Stimulated activated naive CD8-positive, alpha-beta T cell treated with anti-CD3 and anti-CD28 coated beads, Interleukin-15, amount 100 ng/mL, for 72 hours (primary cell): ENCODE measurements at regions not wholly inside any gene's neighbourhood (a gene's known extent, or its start where the extent isn't known, plus 50 kb on each side); places are given as distances from the start of the nearest gene placed in this dataset.
"Not testable (repeated sequence)": the region's sequence is repeated elsewhere in the genome, so short reads cannot be mapped to it uniquely, and the experiment has no call there.

Experiments
- ATAC-seq: fragments of 150-1000 bp; cut with Tn5 transposase; 2 replicates; pipeline ENCODE4 v1.10.0; 2021; ENCODE audit warnings: mild to moderate bottlenecking, moderate library complexity
- DNase-seq, 2 donors: peaks; one replicate each; pipeline ENCODE4 v3.0.0; 2021 to 2022
- H3K27ac Mint-ChIP-seq, 2 donors: one replicate each; pipeline ENCODE4 v1.8.0; 2022; ENCODE audit warnings: mild to moderate bottlenecking in 2 of 2, mixed read lengths in 2 of 2, moderate library complexity in 2 of 2
- H3K27me3 Mint-ChIP-seq: one replicate; pipeline ENCODE4 v1.8.0; 2022; ENCODE audit warnings: mixed read lengths
- H3K4me1 Mint-ChIP-seq: one replicate; pipeline ENCODE4 v1.8.0; 2022; ENCODE audit warnings: mild to moderate bottlenecking, mixed read lengths
- H3K4me3 Mint-ChIP-seq, 2 donors: one replicate each; pipeline ENCODE4 v1.8.0; 2022; ENCODE audit warnings: mild to moderate bottlenecking in 2 of 2, mixed read lengths in 2 of 2, moderate library complexity in 1 of 2
- H3K9me3 Mint-ChIP-seq, 2 donors: one replicate each; pipeline ENCODE4 v1.8.0; 2022; ENCODE audit warnings: mixed read lengths in 2 of 2

- Mint-ChIP-seq H3K4me3 (no peak overlapping the region), H3K27ac (no peak overlapping the region), H3K9me3 (peaks cover 0 to 14% of the 10 kb centered on the region in 2 donors), H3K4me1 (no peaks in the 10 kb centered on the region), H3K27me3 (no peaks in the 10 kb centered on the region)
- ATAC-seq: no peak
- no peak for DNase-seq
Observed at GRCh38 chr10:55881588-55881987, 479.5 kb downstream of the ZWINT start.

- Mint-ChIP-seq H3K4me3 (no peak overlapping the region), H3K27me3 (no peaks in the 10 kb centered on the region), H3K9me3 (peaks cover 0 to 12% of the 10 kb centered on the region in 2 donors), H3K4me1 (no peaks in the 10 kb centered on the region), H3K27ac (no peak overlapping the region)
- no peak for DNase-seq
- no peak for ATAC-seq
Observed at GRCh38 chr10:55873485-55873884, 487.6 kb downstream of the ZWINT start.

DNA sequence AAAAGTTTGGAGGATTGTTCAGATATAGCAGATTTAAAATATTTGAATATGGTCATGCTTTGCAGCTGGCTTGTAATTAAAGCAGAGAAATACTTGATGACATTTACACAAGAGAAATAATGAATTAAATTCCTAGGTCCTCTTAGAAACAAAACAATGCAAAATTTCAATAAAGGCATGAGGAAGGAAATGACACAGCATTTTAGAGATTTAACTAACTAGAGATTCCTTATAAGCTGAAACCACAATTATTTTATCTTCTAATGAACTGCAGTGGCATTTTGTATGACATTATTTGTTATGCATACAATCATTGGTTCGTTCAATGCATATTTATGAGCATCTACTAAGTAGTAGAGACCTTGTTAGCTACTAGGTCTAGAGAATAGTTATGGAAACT, 490.9 kb downstream of the ZWINT start:
- DNase-seq: no peak
- H3K27me3 Mint-ChIP-seq: no peaks in the 10 kb centered on the region
- peak overlapping the region in 1 of 2 donors; percentile 58 for H3K27ac Mint-ChIP-seq
- no peak overlapping the region for H3K4me3 Mint-ChIP-seq
- ATAC-seq: no peak
- H3K9me3 Mint-ChIP-seq: peaks cover 0 to 8% of the 10 kb centered on the region in 2 donors
- no peaks in the 10 kb centered on the region for H3K4me1 Mint-ChIP-seq

DNA sequence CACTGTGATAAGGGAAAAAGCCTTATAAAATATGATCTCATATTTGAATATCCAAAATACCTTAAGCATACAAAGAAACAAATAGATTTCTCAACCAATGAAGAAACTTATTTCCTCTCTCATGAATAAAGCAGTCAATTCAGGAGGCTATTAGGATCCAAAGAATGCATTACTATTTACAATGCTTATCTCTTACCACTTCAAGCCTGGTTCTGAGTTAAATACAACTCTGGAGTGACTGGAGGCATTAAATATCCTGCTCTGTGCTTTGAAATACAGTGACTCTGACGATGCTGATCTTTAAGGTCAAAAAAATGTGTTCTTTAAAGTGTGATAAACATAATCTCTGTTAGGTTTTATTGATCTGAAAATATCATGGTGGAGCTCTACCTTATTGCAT, 493.2 kb downstream of the ZWINT start:
- H3K9me3 Mint-ChIP-seq: peaks cover 0 to 8% of the 10 kb centered on the region in 2 donors
- H3K27ac Mint-ChIP-seq: no peak overlapping the region
- ATAC-seq (no peak), DNase-seq (no peak)
- no peak overlapping the region for H3K4me3 Mint-ChIP-seq
- no peaks in the 10 kb centered on the region for H3K4me1 Mint-ChIP-seq
- no peaks in the 10 kb centered on the region for H3K27me3 Mint-ChIP-seq

DNA sequence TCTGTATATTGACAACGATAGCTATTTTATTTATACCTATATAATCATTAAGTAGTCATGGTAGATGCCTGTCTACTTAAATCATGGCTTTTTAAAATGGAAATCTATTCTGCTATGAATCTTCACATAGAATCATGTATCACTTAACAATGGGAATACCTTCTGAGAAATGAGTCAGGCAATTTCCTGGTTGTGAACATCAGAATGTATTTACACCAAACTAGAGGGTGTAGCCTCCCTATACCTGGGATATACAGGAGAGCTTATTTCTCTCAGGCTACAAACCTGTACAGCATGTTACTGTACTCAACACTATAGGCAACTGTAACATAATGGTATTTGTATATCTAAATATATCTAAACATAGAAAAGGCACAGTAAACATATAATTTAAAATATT, 502.3 kb downstream of the ZWINT start:
- ATAC-seq: no peak
- Mint-ChIP-seq H3K4me1 (no peaks in the 10 kb centered on the region), H3K27me3 (no peaks in the 10 kb centered on the region), H3K4me3 (no peak overlapping the region), H3K9me3 (peaks cover 13 to 15% of the 10 kb centered on the region in 2 donors), H3K27ac (no peak overlapping the region)
- DNase-seq: no peak

DNA sequence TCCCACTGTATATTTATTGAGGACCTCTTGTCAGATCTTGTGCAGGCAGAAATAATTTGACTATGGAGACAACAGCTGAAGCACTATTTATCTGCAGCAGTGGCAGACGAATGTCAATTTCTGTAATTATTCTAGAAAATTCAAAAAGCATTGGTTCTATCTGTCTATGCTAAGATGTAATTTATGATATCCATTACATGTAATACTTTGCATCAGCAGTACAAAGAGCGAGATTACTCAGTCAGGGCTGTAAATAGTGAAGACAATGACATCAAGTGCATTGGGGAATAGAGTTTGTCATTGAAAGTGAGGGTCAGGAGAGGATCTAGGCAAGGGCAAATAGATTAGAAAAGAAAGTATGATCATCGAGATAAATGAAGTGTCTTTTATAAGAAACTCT, 508.2 kb downstream of the ZWINT start:
- Mint-ChIP-seq H3K4me3 (no peak overlapping the region), H3K27ac (no peak overlapping the region), H3K4me1 (no peaks in the 10 kb centered on the region), H3K9me3 (peaks cover 0 to 7% of the 10 kb centered on the region in 2 donors), H3K27me3 (no peaks in the 10 kb centered on the region)
- DNase-seq (no peak), ATAC-seq (no peak)

DNA sequence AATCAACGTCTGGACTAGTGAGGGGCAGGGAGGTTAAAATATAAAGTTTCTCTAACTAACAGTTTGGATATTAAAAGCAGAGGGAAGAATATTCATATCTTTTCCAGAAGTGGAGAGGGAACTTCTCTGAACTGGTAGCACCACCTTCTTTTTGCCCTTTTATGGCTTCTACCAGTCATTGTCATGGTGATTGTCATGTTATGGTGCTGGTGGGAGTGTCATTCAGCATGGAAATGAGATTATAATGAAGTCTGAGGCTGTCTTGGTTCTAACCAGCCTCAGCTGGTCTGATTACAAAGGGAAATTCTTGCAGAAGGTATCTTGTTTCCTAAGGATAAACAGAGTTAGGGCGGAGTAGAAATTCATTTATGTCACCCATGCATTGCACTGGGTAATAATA, 523.8 kb downstream of the ZWINT start:
- no peaks in the 10 kb centered on the region for H3K27me3 Mint-ChIP-seq
- H3K27ac Mint-ChIP-seq: no peak overlapping the region
- ATAC-seq (no peak), DNase-seq (no peak)
- no peak overlapping the region for H3K4me3 Mint-ChIP-seq
- H3K9me3 Mint-ChIP-seq: peaks cover 0 to 7% of the 10 kb centered on the region in 2 donors
- no peaks in the 10 kb centered on the region for H3K4me1 Mint-ChIP-seq

GRCh38 chr10:55822096-55822495, 539.0 kb downstream of the ZWINT start:
- no peak for DNase-seq
- peaks cover 9 to 35% of the 10 kb centered on the region in 2 donors for H3K9me3 Mint-ChIP-seq
- no peak overlapping the region for H3K27ac Mint-ChIP-seq
- no peak for ATAC-seq
- H3K4me3 Mint-ChIP-seq: no peak overlapping the region
- H3K4me1 Mint-ChIP-seq: no peaks in the 10 kb centered on the region
- no peaks in the 10 kb centered on the region for H3K27me3 Mint-ChIP-seq

DNA sequence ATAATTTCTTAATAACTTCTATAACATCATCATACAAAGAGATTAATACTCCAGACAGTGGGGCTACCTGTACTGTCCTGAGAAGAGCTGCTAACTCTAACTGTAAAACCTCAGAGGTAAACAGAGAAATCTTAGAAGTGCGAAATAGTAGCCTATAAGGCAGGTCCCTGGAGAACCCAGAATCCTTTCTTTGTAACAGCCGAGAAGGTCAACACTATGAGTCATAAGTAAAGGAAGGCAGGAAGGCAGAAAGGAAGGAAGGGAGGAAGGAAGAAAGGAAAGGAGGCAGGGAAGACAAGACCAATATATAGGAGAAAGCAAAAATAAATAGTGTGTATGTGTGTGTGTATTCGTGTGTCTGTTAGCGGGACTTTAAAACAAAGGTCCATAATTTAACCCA, 540.6 kb downstream of the ZWINT start:
- H3K4me3 Mint-ChIP-seq: no peak overlapping the region
- no peak for ATAC-seq
- no peak for DNase-seq
- no peaks in the 10 kb centered on the region for H3K27me3 Mint-ChIP-seq
- H3K27ac Mint-ChIP-seq: no peak overlapping the region
- H3K9me3 Mint-ChIP-seq: peaks cover 9 to 35% of the 10 kb centered on the region in 2 donors
- H3K4me1 Mint-ChIP-seq: no peaks in the 10 kb centered on the region

GRCh38 chr10:55820071-55820470, 541.0 kb downstream of the ZWINT start:
- no peak for DNase-seq
- H3K4me3 Mint-ChIP-seq: no peak overlapping the region
- no peak for ATAC-seq
- no peaks in the 10 kb centered on the region for H3K4me1 Mint-ChIP-seq
- peaks cover 9 to 35% of the 10 kb centered on the region in 2 donors for H3K9me3 Mint-ChIP-seq
- H3K27ac Mint-ChIP-seq: no peak overlapping the region
- H3K27me3 Mint-ChIP-seq: no peaks in the 10 kb centered on the region

DNA sequence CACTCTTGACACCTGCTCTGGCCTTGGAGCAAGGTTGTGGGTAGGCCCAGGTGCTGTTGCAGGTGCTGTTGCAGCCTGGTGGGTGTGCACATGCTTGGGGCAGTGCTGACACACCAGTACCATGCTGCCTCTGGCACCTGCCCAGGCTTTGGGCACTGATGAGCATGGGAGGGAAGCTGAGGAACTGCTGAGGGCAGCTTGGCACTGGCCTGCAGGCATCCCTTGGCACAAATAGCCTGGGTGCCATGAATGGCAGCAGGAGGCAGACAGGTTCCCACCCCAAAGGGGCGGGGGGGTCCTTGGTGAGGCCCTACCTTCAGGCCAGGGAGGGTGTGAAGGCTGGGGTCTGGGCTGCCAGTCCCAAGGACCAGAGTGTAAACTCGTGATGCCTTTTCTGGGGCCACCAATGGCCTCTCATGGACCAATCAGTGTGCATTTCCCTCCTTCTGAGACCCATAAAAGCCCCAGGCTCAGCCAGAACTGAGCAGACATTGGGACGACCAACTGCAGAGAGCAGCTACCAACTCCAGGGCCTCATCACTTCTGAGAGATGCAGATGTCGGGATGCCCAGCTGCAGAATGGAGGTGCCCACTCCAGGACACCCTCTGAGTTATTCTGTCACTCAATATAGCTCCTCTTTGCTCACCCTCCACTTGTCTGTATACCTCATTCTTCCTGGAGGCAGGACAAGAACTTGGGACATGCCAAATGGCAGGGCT, 547.4 kb downstream of the ZWINT start:
- H3K4me1 Mint-ChIP-seq: no peaks in the 10 kb centered on the region
- H3K27me3 Mint-ChIP-seq: no peaks in the 10 kb centered on the region
- DNase-seq (no peak), ATAC-seq (no peak)
- H3K9me3 Mint-ChIP-seq: no peaks in the 10 kb centered on the region
- no peak overlapping the region for H3K27ac Mint-ChIP-seq
- no peak overlapping the region for H3K4me3 Mint-ChIP-seq

- no peaks in the 10 kb centered on the region for H3K4me1 Mint-ChIP-seq
- DNase-seq (no peak), ATAC-seq (no peak)
- H3K9me3 Mint-ChIP-seq: peaks cover 0 to 3% of the 10 kb centered on the region in 2 donors
- H3K27ac Mint-ChIP-seq: no peak overlapping the region
- H3K4me3 Mint-ChIP-seq: no peak overlapping the region
- H3K27me3 Mint-ChIP-seq: no peaks in the 10 kb centered on the region
Observed at GRCh38 chr10:55803055-55803454, 558.0 kb downstream of the ZWINT start.

DNA sequence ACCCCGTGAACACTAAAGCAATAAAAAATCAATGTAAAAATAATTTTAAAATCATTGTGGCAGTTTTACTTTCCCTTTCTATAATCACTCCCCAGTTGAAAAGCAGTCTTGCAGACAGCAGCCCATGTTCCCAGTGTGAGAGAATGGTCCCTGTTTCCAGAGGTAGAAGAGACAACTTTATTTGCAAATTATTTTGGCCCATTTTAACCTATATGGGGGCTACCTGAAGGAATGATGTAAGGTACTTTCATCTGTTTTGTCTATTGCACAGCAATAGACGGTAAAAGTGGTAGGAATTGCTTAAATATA, 559.8 kb downstream of the ZWINT start:
- no peaks in the 10 kb centered on the region for H3K4me1 Mint-ChIP-seq
- no peak overlapping the region for H3K27ac Mint-ChIP-seq
- no peaks in the 10 kb centered on the region for H3K27me3 Mint-ChIP-seq
- ATAC-seq (no peak), DNase-seq (no peak)
- H3K9me3 Mint-ChIP-seq: no peaks in the 10 kb centered on the region
- no peak overlapping the region for H3K4me3 Mint-ChIP-seq

DNA sequence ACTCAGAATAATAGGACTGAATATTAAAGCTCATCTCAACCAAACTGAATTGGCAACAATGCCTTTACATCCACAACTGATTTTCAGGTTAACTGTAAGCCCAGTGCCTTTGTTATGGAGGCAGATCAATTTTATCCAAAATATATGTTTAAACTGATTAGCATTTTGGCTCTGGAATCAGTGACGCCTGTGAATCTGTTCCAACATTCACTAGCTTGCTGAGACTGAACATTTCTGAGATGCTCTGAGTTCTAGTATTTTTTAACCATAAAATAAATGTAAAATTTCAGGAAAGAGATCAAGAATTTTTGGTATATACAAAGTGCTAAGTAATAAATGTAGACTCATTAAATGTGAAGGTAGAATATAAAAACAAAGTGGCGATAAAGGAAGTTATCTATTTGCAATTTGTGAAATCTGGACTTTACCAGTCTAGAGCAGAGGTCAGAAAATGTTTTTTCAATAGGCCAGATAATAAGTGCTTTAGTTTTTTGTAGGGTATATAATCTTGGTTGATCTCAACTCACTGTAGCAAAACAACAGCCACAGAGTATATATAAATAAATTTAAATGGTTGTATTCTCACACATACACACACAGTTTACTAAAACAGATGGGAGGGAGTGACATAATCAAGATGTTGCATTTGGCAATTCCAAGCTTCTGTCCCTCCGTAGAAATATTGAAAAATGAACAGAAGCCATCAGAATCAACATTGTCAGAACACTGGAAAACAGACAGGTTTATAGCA, 560.3 kb downstream of the ZWINT start:
- H3K27me3 Mint-ChIP-seq: no peaks in the 10 kb centered on the region
- H3K27ac Mint-ChIP-seq: no peak overlapping the region
- no peaks in the 10 kb centered on the region for H3K9me3 Mint-ChIP-seq
- ATAC-seq (no peak), DNase-seq (no peak)
- no peak overlapping the region for H3K4me3 Mint-ChIP-seq
- no peaks in the 10 kb centered on the region for H3K4me1 Mint-ChIP-seq

DNA sequence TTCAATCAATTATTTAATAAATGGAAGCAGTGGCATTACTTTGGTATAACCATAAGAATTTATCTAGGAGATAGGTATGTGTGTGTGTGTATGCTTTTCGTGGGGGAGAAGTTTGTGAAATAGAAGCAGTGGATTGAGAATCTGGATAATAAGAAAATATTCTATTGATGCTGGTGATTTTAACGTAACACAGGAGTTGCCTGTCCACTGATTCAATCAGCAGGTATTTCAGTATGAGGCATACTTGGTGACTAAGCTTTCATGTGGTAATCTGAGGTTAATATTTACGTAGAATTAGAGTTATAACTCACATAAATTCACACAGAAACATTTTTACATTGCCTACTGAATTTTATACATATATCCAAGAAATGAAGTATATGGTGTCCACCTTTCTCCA, 568.0 kb downstream of the ZWINT start:
- no peak for ATAC-seq
- no peak overlapping the region for H3K27ac Mint-ChIP-seq

DNA sequence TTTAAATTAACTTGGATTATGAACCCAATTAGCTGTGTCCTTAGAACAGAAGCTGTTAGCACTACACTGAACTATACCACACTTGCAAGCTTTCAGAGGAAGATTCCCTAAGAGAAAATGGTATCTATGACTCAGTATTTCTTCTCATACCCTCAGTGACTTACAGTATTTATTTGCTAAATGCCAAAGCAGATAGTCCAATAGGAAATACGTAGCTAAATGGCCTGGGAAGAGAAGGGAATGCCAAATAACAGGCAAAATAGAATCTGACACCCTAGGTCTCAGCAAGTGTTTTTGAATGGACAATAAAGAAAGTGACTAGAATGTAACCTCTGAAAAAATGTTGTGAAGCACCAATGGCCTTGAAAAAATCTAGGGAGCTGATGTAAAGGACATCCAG, 570.8 kb downstream of the ZWINT start:
- not testable (repeated sequence) for ATAC-seq, H3K4me1 Mint-ChIP-seq, H3K4me3 Mint-ChIP-seq, H3K9me3 Mint-ChIP-seq, DNase-seq, H3K27me3 Mint-ChIP-seq, H3K27ac Mint-ChIP-seq

More for the DNA sequence above, 568.0 kb downstream of the ZWINT start:
- DNase-seq: no peak
- no peaks in the 10 kb centered on the region for H3K4me1 Mint-ChIP-seq
- H3K4me3 Mint-ChIP-seq: no peak overlapping the region
- H3K9me3 Mint-ChIP-seq: peaks cover 5 to 8% of the 10 kb centered on the region in 2 donors
- H3K27me3 Mint-ChIP-seq: no peaks in the 10 kb centered on the region
